Tibial nerve (tissue), 3 donors: ENCODE measurements at regions not wholly inside any gene's neighbourhood (a gene's known extent, or its start where the extent isn't known, plus 50 kb on each side); places are given as distances from the start of the nearest gene placed in this dataset.

Experiments
- CTCF ChIP-seq, 5 experiments: fragments of 200-600 bp in 3 of 5; fragments of 450-650 bp in 2 of 5; sonication (generic) in 3 of 5; IDR thresholded peaks; one replicate each; pipeline ENCODE4 v1.5.1; 2016 to 2019; ENCODE audit warnings: antibody characterized with exemption in 5 of 5, mild to moderate bottlenecking in 3 of 5, moderate library complexity in 2 of 5
- POLR2A ChIP-seq, 2 donors: fragments of 450-650 bp; IDR thresholded peaks; one replicate each; pipeline ENCODE4 v1.6.1; 2017; ENCODE audit warnings: antibody characterized with exemption in 2 of 2, mild to moderate bottlenecking in 2 of 2, moderate library complexity in 2 of 2

GRCh38 chr1:220363196-220363837, 91.1 kb upstream of the RAB3GAP2 start:
- TF ChIP-seq CTCF (IDR thresholded peaks at IDR 0.05) (no peak), POLR2A (IDR thresholded peaks at IDR 0.05) (no peak)
